Fibroblast of the aortic adventitia (primary cell): ENCODE measurements at regions not wholly inside any gene's neighbourhood (a gene's known extent, or its start where the extent isn't known, plus 50 kb on each side); places are given as distances from the start of the nearest gene placed in this dataset.
A peak's percentile ranks its signal among the peaks of the same experiment; 100 is the strongest.

Experiments used
- DNase-seq: peaks from one replicate; pipeline ENCODE4 v3.0.0-alpha.2; 2010; ENCODE audit warnings: low read depth
- H3K4me3 ChIP-seq: 2 replicates; pipeline ENCODE4 v1.5.1; 2011; ENCODE audit warnings: low read depth, mild to moderate bottlenecking, control low read depth, low read length, moderate library complexity
- TF ChIP-seq, protein P1 (sequence below): IDR thresholded peaks from 2 replicates; pipeline ENCODE4 v1.5.1; 2011; ENCODE audit warnings: mild to moderate bottlenecking, low read length, control low read depth, inconsistent platforms; ENCODE audit not compliant: insufficient read depth

GRCh38 chr12:87254381-87255030, 774.7 kb downstream of the C12orf50 start:
- no peak for DNase-seq
- no peak overlapping the region for H3K4me3 ChIP-seq
- TF ChIP-seq, protein P1, sequence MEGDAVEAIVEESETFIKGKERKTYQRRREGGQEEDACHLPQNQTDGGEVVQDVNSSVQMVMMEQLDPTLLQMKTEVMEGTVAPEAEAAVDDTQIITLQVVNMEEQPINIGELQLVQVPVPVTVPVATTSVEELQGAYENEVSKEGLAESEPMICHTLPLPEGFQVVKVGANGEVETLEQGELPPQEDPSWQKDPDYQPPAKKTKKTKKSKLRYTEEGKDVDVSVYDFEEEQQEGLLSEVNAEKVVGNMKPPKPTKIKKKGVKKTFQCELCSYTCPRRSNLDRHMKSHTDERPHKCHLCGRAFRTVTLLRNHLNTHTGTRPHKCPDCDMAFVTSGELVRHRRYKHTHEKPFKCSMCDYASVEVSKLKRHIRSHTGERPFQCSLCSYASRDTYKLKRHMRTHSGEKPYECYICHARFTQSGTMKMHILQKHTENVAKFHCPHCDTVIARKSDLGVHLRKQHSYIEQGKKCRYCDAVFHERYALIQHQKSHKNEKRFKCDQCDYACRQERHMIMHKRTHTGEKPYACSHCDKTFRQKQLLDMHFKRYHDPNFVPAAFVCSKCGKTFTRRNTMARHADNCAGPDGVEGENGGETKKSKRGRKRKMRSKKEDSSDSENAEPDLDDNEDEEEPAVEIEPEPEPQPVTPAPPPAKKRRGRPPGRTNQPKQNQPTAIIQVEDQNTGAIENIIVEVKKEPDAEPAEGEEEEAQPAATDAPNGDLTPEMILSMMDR, result no peak

DNA sequence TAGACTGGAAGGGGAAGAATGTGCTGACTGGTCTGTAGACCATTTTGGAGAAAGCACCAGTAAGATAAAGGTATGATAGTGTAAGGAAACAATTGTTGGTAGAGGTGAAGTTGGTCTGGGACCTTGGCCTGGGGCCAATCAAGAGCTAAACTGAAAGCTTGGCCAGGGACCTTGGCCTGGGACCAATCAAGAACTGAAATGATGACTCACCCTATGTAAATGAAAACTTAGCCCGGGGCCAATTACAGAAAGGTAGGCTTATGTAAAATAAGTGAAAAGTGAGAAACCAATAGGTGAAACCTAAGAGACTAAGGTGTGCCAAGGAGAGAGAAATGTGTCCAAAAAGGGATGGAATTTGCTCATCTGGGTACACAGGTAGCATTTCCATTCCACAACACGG, 776.0 kb downstream of the C12orf50 start:
- no peak for DNase-seq
- no peak overlapping the region for H3K4me3 ChIP-seq
- TF ChIP-seq, protein P1, result no peak

DNA sequence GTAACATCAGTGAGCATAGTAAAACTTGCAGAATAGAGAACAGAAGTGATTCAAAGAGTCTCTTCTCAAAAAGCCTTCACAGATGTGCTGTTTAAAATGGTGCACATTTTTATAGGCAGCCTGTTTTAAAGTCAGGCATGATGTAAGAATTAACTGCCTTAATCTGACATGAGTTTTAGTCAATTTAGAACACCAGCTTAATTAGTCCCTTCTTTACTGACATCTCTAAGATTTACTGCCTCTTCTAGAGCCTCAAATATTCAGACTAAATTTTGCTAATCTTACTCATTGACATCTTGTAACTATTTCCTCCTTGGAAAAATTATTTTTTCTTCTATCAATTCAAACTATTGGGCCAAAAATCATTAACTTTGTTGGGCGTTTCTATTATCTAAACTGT, 782.5 kb downstream of the C12orf50 start:
- TF ChIP-seq, protein P1, result no peak
- no peak overlapping the region for H3K4me3 ChIP-seq
- DNase-seq, result no peak

DNA sequence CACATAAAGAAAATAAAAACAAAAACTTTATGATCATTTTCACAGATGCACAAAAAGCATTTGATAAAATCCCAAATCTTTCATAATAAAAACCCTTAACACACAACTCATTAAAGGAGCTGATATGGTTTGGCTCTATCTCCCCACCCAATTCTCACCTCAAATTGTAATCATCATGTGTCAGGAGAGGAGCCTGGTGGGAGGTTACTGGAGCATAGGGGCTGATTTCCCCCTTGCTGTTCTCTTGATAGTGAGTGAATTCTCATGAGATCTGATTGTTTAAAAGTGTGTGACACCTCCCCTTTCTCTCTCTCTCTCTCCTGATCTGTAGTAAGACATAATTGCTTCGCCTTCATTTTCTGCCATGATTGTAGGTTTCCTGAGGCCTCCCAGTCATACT, 790.7 kb downstream of the C12orf50 start:
- TF ChIP-seq, protein P1, result no peak
- no peak for DNase-seq
- no peak overlapping the region for H3K4me3 ChIP-seq

DNA sequence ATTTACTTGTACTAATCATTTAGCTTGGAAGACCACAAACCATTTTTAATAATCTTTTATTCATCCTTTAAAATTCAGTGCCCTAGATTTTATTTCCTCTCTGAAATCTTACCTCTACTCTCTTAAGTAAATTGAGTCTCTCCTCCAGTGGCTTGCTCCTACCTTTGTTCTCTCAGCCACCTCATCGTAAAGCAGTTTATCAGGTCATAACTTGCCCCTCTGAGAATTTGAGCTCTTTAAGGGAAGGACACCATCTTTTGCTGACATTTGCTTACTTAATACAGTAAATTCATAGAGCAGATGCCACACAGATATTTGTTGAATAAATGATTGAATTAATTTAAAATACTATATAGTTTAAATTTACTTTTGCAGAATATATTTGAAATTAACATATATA, 794.3 kb downstream of the C12orf50 start:
- H3K4me3 ChIP-seq, result no peak overlapping the region
- TF ChIP-seq, protein P1, result no peak
- DNase-seq, result no peak

DNA sequence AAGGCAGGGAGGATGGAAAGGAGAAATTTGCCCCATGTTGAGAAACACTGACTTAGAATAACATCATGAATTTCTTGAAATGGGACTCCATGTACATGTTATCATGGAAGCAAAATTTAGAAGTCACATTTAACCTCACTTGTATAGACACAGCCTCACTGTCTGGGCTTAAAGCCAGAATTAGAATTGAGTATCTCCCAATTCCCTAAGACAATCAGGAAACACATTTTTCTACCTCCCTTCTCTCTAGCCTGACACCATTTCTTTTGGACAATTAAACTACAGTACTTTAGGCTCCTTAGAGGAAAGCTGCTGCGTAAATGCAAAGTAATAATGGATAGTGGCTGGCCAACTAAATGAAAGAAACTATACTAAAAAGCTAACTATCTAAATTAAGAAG, 795.5 kb downstream of the C12orf50 start:
- peak; percentile 54 for DNase-seq
- no peak overlapping the region for H3K4me3 ChIP-seq
- TF ChIP-seq, protein P1, result no peak

GRCh38 chr12:87231818-87232217, 797.4 kb downstream of the C12orf50 start:
- no peak overlapping the region for H3K4me3 ChIP-seq
- DNase-seq, result no peak
- TF ChIP-seq, protein P1, result no peak
